T-helper 22 cell (primary cell): ENCODE measurements at regions not wholly inside any gene's neighbourhood (a gene's known extent, or its start where the extent isn't known, plus 50 kb on each side); places are given as distances from the start of the nearest gene placed in this dataset.

Experiments used
- DNase-seq: peaks from one replicate; pipeline ENCODE4 v3.0.0-alpha.2; 2020; ENCODE audit warnings: low read depth

DNA sequence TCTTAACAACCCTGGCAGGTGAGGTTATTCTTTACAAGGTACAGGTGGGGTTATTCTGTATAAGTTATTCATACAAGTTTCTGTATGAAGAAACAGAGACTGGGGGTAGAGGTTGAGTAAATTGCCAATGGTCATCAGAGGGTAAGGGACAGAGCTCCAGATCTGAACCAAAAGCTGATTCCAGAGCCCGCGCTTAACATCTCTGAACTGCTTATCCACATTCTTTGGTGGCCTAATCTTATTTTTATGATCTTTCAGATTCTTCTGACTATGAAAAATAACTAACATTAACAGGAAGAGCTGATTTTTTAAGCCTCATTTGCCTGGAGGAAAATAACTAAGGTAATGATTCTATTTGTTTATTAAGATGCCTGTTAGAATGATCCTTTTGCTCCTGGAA, 63.9 kb upstream of the BARHL2 start:
- no peak for DNase-seq

DNA sequence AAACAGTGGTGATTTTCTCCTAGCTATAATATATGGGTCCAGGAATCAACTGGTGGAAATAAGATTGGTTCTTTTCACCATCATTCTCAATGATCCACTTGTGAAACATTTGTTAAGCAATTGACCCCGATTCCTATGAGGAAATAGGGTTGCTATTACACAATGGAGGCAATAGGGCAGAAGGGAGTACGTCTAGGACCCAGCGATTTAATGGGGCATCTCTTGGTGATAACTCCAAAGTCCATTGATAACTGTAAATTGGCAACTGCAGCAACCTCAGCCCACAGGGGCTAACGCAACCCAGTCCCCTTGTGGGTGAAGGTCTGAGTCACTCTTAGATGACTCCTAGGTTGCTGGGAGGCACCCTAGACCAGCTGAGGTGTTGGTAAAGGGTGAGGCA, 62.5 kb upstream of the BARHL2 start:
- DNase-seq: no peak

- DNase-seq: no peak
Measured at GRCh38 chr1:90778486-90778885, 61.4 kb upstream of the BARHL2 start.

GRCh38 chr1:90773812-90774211, 56.7 kb upstream of the BARHL2 start:
- DNase-seq: no peak

DNA sequence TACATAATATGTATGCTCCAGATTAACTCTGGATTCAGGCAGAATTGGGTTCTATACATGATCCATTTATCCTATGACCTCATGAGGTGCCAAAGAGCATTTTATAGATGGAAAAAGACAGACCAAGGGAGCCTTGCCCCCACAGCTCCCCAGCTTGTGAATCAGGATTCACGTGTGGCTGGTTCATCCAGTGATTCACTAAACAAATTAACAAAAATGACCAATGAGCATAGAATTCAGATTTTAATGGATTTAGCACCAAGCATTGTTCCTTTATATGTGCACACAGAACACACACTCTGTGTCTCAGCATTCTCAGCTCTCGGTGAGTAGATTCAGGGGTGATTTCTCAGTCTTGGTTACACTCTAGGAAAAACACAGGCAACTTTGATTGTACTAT, 51.7 kb upstream of the BARHL2 start:
- DNase-seq: no peak

DNA sequence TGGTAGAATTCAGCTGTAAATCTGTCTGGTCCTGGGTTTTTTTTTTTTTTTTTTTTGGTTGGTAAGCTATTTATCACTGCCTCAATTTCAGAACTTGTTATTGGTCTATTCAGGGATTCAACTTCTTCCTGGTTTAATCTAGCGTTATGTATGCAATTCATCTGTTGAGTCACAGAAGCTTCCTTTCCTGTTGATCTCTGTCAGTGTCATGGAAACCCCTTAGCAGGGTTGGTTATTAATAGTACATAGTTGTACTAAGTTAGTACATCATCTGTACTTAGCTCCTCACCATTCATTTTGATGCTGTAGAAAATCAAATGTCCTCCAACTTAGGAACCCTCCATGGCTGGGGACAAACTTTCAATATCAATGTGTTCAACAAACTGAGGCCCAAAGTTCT, 51.0 kb upstream of the BARHL2 start:
- DNase-seq: no peak
